NCI-H69 (cell line): ENCODE measurements at regions not wholly inside any gene's neighbourhood (a gene's known extent, or its start where the extent isn't known, plus 50 kb on each side); places are given as distances from the start of the nearest gene placed in this dataset.
"Not testable (repeated sequence)": the region's sequence is repeated elsewhere in the genome, so short reads cannot be mapped to it uniquely, and the experiment has no call there.

Experiments
- DNase-seq: peaks from one replicate; lab custom pipeline; 2025; lab: John Stamatoyannopoulos, UW

DNA sequence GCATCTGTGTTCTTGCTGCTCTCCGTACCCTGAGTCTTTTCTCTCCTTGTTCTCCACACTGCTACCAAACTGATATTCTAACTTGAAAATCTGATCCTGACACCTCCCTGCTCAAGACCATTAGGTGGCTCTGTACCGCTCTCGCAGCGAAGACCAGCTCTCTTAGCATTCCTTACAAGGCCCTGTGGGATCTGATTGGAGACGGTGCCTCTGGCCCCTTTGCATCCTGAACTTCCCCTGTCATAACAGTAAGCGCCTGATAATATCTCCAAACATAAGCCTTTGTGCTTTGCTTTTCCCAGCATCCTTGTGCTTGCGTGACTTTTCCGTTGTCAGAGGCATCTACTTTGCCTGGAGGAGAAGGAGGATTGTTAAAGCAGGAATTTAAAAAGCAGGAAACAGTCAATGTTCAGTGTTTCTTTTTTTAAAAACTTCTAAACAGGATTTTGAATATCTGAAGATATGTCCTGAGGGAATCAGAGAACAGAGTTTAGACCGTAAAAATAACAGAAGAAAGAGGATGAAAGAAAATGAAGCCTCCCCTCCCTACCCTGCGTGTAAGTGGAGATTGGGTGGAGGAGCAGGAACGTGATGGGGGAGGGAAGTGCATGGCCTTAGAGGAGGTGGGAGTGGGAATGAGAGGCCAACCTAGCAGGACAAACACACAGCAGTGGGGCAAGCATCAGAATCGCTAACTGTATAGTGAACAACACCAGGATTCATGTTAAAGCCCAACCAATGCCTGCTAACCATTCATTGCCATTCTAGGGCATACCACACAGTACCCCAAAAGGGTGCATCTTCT is 89.2 kb upstream of the STMND1 start:
- peak; percentile 7 for DNase-seq

DNA sequence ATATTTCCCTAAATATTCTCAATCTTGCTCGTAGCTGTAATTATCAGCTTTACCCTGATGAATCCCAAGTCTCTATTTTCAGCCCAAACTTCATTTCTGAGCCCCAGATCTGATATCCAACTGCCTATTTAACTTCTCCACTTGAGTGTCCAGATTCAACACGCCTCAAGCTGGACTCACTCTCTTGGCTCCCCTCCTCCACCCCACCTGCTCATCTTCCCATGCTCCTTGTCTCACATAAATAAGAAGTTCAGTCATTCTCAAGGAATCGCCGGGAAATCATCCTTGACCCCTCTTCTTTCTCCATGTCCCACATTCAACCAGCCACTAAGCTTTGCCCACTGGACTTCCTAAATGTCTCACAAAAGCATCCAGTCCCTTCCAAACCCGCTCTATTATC is 89.9 kb upstream of the STMND1 start:
- no peak for DNase-seq

DNA sequence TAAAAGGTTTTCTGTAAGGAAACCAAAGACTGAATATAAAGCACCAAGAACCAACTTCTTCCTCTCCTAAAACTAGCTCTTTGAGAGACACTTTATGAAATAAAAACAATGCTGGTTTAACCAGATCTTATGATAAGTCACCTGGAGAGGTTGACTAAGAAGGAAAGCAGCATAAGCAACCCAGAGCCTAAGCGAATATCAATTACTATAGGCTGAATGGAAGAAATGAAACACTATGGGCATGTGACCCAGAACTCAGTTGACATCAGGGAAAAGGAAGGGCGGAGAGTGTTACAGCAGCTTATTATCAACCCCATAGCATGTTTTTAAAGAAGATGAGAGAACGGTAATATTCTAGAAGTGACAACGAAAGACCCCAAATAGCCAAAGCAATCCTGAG is 94.1 kb upstream of the STMND1 start:
- DNase-seq = no peak

DNA sequence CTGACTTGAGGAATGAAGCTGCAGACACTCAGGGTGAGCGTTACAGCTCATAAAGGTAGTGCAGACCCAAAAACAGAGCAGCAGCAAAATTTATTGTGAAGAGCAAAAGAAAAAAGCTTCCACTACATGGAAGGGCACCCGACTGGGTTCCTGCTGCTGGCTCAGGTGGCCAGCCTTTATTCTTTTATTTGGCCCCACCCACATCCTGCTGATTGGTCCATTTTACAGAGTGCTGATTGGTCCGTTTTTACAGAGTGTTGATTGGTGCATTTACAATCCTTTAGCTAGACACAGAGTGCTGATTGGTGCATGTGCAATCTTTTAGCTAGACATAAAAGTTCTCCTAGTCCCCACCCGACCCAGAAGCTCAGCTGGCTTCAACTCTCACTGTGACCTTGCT is 95.3 kb upstream of the STMND1 start:
- DNase-seq = no peak

DNA sequence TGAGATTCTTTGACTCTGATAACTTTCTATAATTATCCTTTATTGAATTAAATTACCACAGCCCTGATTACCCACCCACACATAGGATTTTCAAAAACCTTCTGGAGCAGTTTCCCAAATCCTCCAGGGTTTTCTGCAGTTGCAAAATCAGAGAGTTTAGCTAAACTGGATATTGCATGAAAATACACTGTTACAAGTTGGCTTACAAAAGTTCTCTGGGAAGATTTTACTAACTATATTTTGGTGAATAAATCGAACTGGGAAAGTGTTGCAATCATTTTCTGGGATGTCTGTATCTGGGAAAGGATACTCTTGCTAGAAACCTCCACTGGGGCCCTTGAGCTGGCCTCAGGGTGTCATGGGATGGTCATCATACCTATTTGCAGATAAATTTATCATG is 97.6 kb upstream of the STMND1 start:
- DNase-seq = no peak

DNA sequence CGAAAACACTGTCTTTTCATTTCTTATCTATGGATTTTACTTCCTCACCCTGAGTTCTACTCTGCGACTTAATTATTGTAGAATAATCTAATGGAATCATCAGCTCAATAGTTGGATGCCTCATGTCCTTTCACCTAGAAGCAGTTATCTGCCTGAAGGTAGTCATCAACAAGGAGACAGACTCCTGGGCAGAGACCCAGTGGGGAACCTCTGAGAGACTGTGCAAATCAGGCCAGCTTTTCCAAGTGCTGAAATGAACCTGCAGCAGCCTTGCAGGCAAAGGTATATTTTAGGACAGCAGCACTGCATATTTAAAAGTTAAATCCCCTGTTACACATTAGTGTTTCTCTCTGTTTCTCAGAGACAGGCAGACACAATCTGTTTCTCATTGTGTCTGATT is 99.7 kb upstream of the STMND1 start:
- DNase-seq = no peak

DNA sequence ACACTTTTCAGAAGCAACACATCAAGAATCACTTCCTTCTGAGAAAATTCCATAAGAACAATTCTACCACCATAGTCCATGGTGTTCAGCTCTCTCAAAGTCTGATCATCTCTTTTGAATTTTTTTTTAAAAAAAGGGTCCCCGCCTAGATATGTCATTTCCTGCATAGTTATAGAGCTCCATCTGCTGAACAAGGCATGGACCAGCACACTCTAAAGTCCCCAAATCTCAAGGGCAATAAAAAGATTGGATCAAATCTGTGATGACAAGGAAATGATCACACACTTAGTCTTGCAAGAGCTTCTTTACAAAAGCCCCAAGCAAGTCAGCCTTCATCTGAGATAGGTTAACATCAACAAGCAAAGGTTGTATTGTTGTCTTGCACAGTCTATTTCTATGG is 100.7 kb upstream of the STMND1 start:
- peak; percentile 42 for DNase-seq

DNA sequence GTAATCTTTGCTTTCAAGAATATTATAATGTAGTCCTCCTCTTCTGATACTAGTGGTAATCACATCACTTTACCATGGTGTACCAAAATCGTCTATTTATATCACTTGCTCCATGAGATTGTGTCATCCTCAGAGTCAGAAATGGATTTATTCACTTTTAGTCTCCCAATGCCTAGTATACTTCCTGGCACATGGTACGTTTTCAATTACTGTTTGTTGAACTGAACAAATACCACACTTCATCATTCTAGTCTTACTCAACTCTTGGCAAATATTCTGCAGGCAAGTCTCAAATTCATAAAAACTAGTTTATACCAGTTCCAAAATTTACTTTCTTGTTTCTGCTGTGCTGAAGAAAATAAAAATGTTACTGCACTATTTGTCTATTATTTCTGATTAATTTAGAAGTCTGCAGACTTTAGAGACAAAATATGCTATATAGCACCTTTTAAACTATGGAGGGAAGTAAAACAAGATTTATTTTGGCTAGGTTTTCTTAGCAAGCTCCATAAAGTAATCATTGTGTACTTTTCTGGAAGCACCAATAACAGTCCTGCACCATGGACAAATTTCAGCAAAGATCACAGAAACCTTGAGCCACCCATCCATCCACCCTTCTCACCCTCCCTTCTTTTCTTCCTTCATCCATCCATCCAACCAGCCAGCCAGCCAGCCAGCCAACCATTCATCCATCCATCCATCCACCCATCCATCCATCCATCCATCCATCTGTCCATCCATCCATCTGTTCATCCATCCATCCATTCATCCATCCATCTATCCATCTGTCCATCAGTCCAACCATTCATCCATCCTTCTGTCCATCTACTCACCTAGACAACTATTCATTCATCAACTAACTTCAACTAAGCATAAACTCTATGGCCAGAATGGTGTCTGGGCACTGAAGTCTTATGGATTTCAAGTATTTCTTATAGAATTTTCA is 102.1 kb upstream of the STMND1 start:
- peak; percentile 8 for DNase-seq

DNA sequence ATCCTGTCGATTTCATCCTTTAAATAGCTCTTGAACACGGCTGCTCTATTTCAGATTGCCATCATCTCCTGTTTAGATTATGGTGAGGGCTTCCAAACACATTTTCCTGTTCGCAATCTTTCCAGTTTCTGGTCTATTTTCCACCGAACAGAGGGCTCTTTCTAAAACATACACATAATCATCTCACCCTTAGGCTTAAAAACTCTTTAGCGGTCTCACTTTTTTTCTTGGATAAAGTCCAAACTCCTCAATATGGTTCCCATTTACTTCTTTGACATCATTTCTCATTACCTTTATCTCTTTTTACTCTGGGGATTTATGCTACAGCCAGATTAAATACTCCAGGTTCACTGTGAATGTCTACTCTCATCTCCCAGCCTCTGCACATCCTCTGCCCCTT is 103.4 kb upstream of the STMND1 start:
- no peak for DNase-seq

DNA sequence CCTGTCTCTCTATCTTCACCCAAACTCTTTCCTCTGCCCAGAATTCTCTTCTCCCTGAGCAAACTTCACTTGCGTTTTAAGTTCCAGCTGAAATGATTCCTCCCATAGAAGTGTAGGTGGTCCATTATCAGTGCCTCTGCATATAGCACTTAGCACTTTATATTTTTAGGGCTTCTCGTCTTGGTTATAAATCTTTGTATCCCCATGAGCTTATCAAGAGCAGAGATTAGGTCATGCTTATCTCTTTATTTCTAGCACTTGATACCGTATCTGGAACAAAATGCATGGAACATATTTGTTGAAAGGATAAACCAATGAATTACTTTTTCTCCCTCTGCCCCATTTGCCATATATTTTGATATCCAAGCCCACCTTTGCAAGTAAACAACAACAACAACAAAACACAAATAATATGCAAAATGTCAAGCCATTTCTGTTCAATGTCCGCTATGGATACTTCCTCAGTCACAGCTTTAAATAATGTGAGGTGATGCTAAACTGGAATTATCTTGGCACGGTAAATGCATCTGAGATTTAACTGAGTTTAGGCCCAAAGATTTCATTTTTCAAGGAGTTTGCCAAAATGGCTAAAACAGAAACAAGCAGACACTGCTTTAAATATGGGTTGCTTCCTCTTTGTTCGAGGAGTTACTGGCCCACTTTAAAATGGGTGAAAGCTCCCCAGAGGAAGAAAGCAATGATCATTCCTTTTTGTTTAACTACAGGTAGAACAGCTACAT is 106.2 kb upstream of the STMND1 start:
- no peak for DNase-seq

DNA sequence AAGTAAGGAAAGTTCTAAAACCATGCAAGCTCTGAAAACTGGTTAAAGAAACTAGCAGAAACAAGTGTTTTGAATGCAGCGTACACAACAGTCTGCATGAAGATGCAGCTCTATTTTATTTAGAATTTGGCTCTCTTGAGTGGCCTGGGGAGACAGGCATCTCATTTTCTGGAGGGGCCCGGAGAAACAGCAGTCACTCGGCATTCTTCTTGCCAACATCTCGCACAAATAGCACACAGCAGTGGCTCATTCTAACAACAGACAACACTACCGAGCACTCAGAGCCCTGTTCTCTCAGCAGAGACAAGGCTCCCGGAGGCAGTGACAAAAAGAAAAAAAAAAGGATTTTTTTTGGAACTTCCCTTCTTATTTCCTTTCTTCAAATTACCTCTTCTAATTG is 108.5 kb upstream of the STMND1 start:
- no peak for DNase-seq

DNA sequence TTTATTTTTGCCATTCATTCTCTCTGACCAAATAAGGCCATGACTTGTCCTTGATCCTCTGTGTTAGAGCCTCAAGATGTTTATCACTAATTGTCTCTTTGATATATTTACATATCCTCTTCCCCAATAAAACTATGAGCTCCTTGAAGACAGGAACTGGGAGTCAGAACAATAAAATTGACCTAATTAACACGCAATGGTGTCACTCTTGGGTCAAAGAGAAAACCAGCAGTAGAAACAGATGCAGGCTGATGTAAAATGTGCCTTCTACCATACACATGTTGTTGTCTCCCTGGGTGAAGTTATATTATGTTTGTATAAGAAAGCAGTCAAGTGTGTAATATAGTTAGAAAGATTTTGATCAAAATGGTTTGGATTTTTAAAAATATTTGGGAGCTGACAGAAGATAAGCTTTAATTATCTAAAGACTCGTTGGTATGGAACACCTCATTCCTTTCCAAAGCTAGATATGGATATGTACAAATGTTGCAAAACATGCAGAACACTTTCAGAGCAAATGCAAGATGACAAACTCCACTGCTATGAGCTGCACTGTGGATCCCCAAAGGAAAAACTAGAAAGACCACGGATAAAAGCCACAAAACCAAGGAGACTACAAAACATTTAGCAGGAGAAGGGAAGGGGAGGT is 109.7 kb upstream of the STMND1 start:
- no peak for DNase-seq

DNA sequence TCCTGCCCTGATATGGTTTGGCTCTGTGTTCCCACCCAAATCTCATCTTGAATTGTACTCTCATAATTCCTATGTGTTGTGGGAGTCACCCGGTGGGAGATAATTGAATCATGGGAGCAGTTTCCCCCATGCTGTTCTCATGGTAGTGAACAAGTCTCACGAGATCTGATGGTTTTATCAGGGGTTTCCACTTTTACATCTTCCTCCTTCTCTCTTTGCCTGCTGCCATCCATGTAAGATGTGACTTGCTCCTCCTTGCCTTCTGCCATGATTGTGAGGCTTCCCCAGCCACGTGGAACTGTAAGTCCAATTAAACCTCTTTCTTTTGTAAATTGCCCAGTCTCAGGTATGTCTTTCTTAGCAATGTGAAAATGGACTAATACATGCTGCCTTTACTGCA is 111.9 kb upstream of the STMND1 start:
- DNase-seq = not testable (repeated sequence)

DNA sequence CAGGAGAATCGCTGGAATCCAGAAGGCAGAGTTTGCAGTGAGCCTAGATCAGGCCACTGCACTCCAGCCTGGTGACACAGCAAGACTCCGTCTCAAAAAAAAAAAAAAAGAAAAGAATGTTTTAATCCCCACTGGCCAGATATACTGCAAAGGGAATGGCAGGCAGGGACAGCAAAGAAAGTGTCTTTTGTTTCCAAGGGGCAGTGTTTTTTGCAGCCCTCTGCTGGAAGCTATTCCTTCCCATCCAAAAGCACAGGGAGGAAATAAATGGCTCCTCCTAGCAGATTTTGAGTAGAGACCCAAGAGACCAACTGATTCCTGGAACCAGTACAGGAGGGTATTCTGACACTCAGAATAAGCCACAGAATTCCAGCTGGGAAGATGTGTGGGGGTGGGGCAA is 112.5 kb upstream of the STMND1 start:
- no peak for DNase-seq

DNA sequence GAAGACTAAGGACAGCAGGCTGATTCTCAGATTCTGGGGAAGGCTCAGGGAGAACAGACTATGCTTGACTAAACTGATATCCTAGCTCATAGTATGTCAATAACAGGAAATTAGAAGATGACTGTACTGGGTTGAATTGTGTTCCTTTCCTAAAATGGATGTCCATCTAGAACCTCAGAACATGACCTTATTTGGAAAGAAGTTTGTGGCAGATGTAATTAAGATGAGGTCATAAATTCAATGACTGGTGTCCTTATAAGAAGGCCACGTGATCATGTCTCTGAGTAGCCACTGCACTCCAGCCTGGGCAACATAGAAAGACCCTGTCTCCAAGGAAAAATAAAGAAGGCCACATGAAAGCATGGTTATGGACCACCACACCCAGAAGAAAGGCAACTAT is 113.9 kb upstream of the STMND1 start:
- no peak for DNase-seq

DNA sequence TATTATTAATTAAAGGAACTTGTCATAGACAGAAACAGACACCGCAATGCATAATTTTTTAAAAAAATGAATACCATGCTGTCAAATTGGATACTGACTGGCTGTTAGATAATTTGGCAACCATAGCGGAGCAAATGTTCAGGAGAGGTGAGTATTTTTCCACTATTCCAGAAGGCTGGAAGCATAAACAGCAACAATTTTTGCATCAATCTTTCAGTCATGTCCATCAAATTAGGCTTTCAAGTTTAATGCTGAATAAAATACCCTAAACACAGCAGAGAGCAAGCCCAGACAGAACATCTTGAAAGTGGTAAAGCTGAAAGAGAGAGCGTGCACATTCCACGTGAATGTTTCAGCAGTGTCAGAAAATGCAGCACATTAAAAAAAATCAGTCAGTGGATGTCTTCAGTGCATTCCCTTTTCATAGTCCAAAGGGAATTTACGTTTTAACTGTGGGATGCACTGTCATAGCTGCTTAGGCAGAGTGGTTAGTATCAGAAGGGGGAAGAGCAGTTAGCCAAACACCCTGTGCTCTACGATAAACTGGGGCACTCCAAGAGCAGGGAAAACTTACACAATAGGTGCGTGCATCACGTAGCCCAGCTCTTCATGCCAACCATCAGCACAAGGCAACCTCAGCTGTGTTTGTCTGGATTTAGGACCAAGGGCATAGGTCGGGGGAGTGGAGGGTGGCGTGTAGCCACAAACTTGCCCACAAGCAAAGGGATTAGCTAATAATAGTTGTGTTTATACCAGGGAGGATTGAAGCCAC is 116.2 kb upstream of the STMND1 start:
- DNase-seq = no peak

DNA sequence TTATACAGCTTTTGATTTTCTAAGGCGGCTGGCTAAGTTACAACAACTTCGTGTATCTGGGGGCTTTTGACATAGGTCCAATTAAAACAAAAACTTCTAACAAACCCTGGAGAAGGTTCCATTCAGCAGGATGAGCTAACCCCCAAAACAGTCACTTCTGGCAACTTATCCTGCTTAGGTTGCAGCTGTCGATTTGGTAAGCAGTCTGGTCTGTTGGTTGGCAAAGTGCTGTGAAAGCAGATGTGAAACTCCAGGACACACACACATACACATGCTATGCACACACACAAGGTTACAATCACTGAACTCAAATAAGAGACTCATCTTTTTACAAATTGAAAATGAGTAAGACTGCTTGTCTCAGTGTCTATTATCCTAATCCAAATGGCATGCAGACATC is 119.0 kb upstream of the STMND1 start:
- DNase-seq = no peak

DNA sequence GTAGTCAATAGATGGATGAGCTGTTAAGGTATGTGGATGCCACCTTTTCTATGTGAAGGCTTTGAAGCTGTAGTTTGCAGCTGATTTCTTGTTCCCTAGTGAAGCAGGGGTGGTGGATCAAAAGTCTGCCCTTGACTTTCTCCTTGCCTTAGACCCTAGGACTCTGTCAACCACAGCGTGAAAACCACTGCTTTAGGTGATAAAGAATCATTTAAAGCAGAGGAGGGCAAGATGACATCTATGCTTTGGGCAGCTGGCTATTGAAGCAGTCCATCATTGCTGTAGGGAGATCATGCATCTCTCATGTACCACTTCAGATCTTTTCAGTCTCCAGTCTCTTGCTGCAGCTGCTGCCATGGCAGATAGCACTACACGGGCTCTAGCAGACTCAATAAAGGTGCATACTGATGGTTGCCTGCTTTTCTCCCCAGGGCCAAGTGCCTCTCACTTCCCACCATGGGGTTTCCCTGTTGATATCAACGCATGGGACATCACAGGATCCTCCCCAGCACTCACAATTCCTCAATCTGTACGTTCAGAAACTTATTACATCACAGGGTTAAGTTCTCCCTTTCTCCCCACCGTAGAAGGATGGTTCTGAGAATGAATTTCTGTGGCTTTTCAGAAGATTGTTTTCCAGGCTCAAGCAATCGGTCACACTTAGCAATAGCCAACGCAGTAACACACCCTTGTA is 122.0 kb upstream of the STMND1 start:
- DNase-seq = no peak

DNA sequence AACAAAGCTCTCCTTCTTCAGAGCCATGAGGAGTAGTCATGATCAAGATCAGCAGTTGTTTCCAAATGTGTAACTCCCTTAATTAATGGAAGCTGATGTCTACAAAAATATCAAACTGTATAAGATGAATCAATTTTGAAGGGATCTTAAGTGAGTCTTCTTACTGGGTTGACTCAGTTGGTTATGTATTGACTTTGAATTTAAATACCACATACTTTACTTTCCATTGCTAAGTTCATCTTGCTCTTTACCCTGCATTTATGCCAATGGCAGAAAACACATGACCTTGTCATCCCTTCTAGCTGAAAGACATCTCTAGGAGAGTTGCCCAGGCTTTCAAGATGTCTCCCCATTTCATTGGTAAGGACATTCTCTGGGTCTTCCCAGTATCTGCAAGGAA is 123.2 kb upstream of the STMND1 start:
- DNase-seq = no peak

DNA sequence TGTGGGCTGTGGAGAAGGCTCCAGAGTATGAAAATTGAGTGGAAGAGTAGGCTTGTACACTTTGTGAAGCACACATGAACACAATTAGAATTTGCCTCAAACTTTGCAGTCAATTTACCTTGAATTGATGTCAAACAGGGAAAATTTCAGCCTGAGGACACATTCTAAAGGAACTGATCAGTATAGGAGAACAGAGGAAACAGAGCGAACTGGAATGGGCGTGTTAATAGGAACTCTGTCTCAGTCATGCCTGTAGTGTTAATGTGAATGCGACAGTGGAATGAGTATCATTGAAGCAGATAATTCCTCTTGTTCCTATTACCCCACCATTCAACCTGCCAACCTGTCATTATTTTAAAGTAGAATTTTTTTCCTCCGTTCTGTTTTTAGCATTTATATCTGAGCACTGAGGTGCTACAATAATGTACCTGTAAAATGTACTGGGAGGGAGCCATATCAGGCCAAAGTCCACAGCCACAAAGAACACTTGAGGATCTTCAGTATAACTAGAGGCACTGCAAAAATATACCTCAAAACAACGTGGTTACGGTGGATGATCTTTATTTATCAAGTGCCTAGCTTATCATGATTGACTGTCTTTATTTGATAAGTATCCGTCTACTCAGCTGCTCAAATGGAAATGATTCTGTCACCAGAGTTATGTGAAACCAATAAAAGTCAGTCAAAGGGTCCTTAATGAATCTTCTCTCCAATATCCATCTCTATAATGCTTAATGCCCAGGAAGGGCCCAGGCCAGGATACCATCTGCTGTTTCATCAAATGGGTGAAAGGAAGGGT is 125.3 kb upstream of the STMND1 start:
- peak; percentile 67 for DNase-seq
